H1 (cell line): ENCODE measurements at regions not wholly inside any gene's neighbourhood (a gene's known extent, or its start where the extent isn't known, plus 50 kb on each side); places are given as distances from the start of the nearest gene placed in this dataset.

Experiments used
- EP300 ChIP-seq, 2 experiments: IDR thresholded peaks; 1 replicate in 1 of 2; 2 replicates in 1 of 2; pipeline ENCODE4 v1.6.1; 2011 to 2012; ENCODE audit warnings: low read depth in 2 of 2, low read length in 2 of 2, mild to moderate bottlenecking in 2 of 2, borderline replicate concordance in 1 of 2, inconsistent platforms in 1 of 2, moderate library complexity in 1 of 2
- EZH2 ChIP-seq: fragments of 200-600 bp; sonication (generic); IDR thresholded peaks from 2 replicates; pipeline ENCODE4 v1.7.1; 2012; ENCODE audit warnings: low read depth, mild to moderate bottlenecking, moderate library complexity, low read length, inconsistent platforms; ENCODE audit not compliant: severe bottlenecking

- TF ChIP-seq EZH2: no peak
- no peak for TF ChIP-seq EP300 (IDR thresholded peaks at IDR 0.05; ENCODE audit: borderline replicate concordance in 1 of 2, low read depth in 2 of 2, low read length in 2 of 2)
Observed at GRCh38 chr9:24035816-24036215, 209.8 kb upstream of the ELAVL2 start (continued).
